ENCODE measurements at regions not wholly inside any gene's neighbourhood (a gene's known extent, or its start where the extent isn't known, plus 50 kb on each side); places are given as distances from the start of the nearest gene placed in this dataset.

GRCh38 chr2:12062053-12062395 is 315.6 kb downstream of the LPIN1 start:
- no peaks in the 10 kb centered on the region for H3K9me1 ChIP-seq (replicated peaks; ENCODE audit: control insufficient read depth, extremely low read depth, insufficient read depth, low read length)
- no peak overlapping the region for H3K4me2 ChIP-seq (ENCODE audit: insufficient read depth, low read length)
- H3K79me2 ChIP-seq (ENCODE audit: control insufficient read depth, insufficient read depth, low read length), result no peaks in the 10 kb centered on the region
- ChIA-PET CTCF (no interaction called here), POLR2A (no interaction called here)
- H3K9me3 ChIP-seq (replicated peaks; ENCODE audit: control insufficient read depth, insufficient read depth, low read length), result no peaks in the 10 kb centered on the region
- FAIRE-seq, result no peak
- no peaks in the 10 kb centered on the region for H3K27me3 ChIP-seq (ENCODE audit: control insufficient read depth in 2 of 2, insufficient read depth in 2 of 2, low read length in 2 of 2)
- H3K9ac ChIP-seq (replicated peaks; ENCODE audit: extremely low read depth, insufficient read depth, low read length), result no peak overlapping the region
- no peak overlapping the region for H3K27ac ChIP-seq (ENCODE audit: insufficient read depth, low read depth, low read length)
- BruUV-seq (replicated peaks), result no TSS peak
- no peak overlapping the region for H3K4me3 ChIP-seq (replicated peaks in 1 of 3; ENCODE audit: insufficient read depth in 1 of 3, low read depth in 1 of 3, low read length in 3 of 3)
- intact Hi-C loops (cut with micrococcal nuclease) (no loop called here), dilution Hi-C loops (cut with MboI; ENCODE audit: extremely low pct_ligation_motif_present, low sequenced_read_pairs) (no loop called here)
- no peak for DNase-seq (ENCODE audit: low read depth, low spot score)
- no peaks in the 10 kb centered on the region for H3K4me1 ChIP-seq (ENCODE audit: control insufficient read depth, extremely low read depth, insufficient read depth, low read length)
- H2AFZ ChIP-seq (ENCODE audit: low read depth, low read length), result no peak overlapping the region
- TF ChIP-seq JUN (IDR thresholded peaks at IDR 0.05; ENCODE audit: borderline replicate concordance, insufficient read depth, insufficient read length, low read depth) (no peak), POLR2A (IDR thresholded peaks at IDR 0.05; ENCODE audit: low read depth, low read length) (no peak), CTCF (IDR thresholded peaks at IDR 0.05; ENCODE audit: extremely low read depth in 1 of 2, insufficient read depth in 1 of 2, low read depth in 1 of 2, low read length in 2 of 2) (no peak), MAX (IDR thresholded peaks at IDR 0.05; ENCODE audit: insufficient read depth, insufficient read length) (no peak), MYC (IDR thresholded peaks at IDR 0.05; ENCODE audit: low read depth, low read length) (no peak), FOS (IDR thresholded peaks at IDR 0.05; ENCODE audit: borderline replicate concordance, insufficient read depth, low read length) (no peak), GATA2 (IDR thresholded peaks at IDR 0.05; ENCODE audit: insufficient read depth, insufficient read length, low read depth, low read length) (no peak), POLR2AphosphoS5 (IDR thresholded peaks at IDR 0.05; ENCODE audit: insufficient read depth, low read depth, low read length) (no peak), EZH2 (IDR thresholded peaks at IDR 0.05; ENCODE audit: borderline replicate concordance, low read depth, low read length, severe bottlenecking) (no peak)
- no peaks in the 10 kb centered on the region for H3K36me3 ChIP-seq (ENCODE audit: control insufficient read depth in 2 of 2, extremely low read depth in 1 of 2, insufficient read depth in 2 of 2, low read length in 2 of 2)
- H4K20me1 ChIP-seq (replicated peaks; ENCODE audit: control insufficient read depth, extremely low read depth, insufficient read depth, low read length), result no peaks in the 10 kb centered on the region

Measured in endothelial cell of umbilical vein (primary cell).